Neural progenitor cell (in vitro differentiated cells): ENCODE measurements at regions not wholly inside any gene's neighbourhood (a gene's known extent, or its start where the extent isn't known, plus 50 kb on each side); places are given as distances from the start of the nearest gene placed in this dataset.

Source experiments
- DNase-seq: peaks from one replicate; pipeline ENCODE4 v3.0.0-alpha.2; 2016; ENCODE audit warnings: low spot score
- H2AFZ ChIP-seq: fragments of 200-600 bp; sonication (generic); replicated peaks from 2 replicates; pipeline ENCODE4 v1.6.1; 2016; ENCODE audit warnings: antibody characterized with exemption
- H3F3A ChIP-seq: fragments of 200-600 bp; sonication (generic); 2 replicates; pipeline ENCODE4 v1.6.1; 2016; ENCODE audit warnings: antibody characterized with exemption, low read depth
- H3K27ac ChIP-seq: fragments of 200-600 bp; sonication (generic); 2 replicates; pipeline ENCODE4 v1.5.1; 2016; ENCODE audit warnings: mild to moderate bottlenecking
- H3K27me3 ChIP-seq: fragments of 200-600 bp; sonication (generic); 2 replicates; pipeline ENCODE4 v1.6.1; 2016; ENCODE audit warnings: mild to moderate bottlenecking, moderate library complexity
- H3K36me3 ChIP-seq: fragments of 200-600 bp; sonication (generic); 2 replicates; pipeline ENCODE4 v1.5.1; 2016
- H3K4me1 ChIP-seq: fragments of 200-600 bp; sonication (generic); 2 replicates; pipeline ENCODE4 v1.6.1; 2016; ENCODE audit warnings: mixed run types
- H3K4me2 ChIP-seq: fragments of 200-600 bp; sonication (generic); 2 replicates; pipeline ENCODE4 v1.6.1; 2016
- H3K4me3 ChIP-seq: fragments of 200-600 bp; sonication (generic); 2 replicates; pipeline ENCODE4 v1.5.1; 2016
- H3K79me2 ChIP-seq: fragments of 200-600 bp; sonication (generic); 2 replicates; pipeline ENCODE4 v1.6.1; 2016; ENCODE audit warnings: low read depth
- H3K9ac ChIP-seq: fragments of 200-600 bp; sonication (generic); 2 replicates; pipeline ENCODE4 v1.6.1; 2016
- H3K9me3 ChIP-seq: fragments of 200-600 bp; sonication (generic); 2 replicates; pipeline ENCODE4 v1.5.1; 2016; ENCODE audit warnings: low read depth
- H4K20me1 ChIP-seq: fragments of 200-600 bp; sonication (generic); 2 replicates; pipeline ENCODE4 v1.6.1; 2016; ENCODE audit warnings: low read depth
- H3K27ac Mint-ChIP-seq: 3 replicates; pipeline ENCODE4 v1.8.0; 2021; ENCODE audit warnings: mixed read lengths
- H3K27me3 Mint-ChIP-seq: 2 replicates; pipeline ENCODE4 v1.8.0; 2022; ENCODE audit warnings: low read depth, mild to moderate bottlenecking, inconsistent platforms, moderate library complexity, mixed read lengths; ENCODE audit not compliant: insufficient read depth
- H3K36me3 Mint-ChIP-seq: 3 replicates; pipeline ENCODE4 v1.8.0; 2021; ENCODE audit warnings: mixed read lengths
- H3K4me1 Mint-ChIP-seq: 3 replicates; pipeline ENCODE4 v1.8.0; 2021; ENCODE audit warnings: mixed read lengths
- H3K4me3 Mint-ChIP-seq: 3 replicates; pipeline ENCODE4 v1.8.0; 2021; ENCODE audit warnings: mild to moderate bottlenecking, moderate library complexity, mixed read lengths
- H3K9me3 Mint-ChIP-seq: 3 replicates; pipeline ENCODE4 v1.8.0; 2020; ENCODE audit warnings: mixed read lengths
- EZH2 ChIP-seq: fragments of 200-600 bp; sonication (generic); IDR thresholded peaks from 2 replicates; pipeline ENCODE4 v1.6.1; 2017; ENCODE audit warnings: antibody characterized with exemption, mild to moderate bottlenecking, moderate library complexity
- EZH2phosphoT487 ChIP-seq: fragments of 200-600 bp; sonication (generic); IDR thresholded peaks from 2 replicates; pipeline ENCODE4 v1.6.1; 2017; ENCODE audit warnings: antibody characterized with exemption
- TF ChIP-seq, protein P1 (sequence below): fragments of 200-600 bp; sonication (generic); IDR thresholded peaks from 2 replicates; pipeline ENCODE4 v1.5.1; 2017; ENCODE audit warnings: antibody characterized with exemption, mild to moderate bottlenecking

- H3K4me3 ChIP-seq = no peak overlapping the region
- no peaks in the 10 kb centered on the region for H3K9me3 ChIP-seq
- no peak overlapping the region for H3K4me2 ChIP-seq
Observed at GRCh38 chr11:127273593-127274327, 273.2 kb upstream of the KIRREL3 start.

DNA sequence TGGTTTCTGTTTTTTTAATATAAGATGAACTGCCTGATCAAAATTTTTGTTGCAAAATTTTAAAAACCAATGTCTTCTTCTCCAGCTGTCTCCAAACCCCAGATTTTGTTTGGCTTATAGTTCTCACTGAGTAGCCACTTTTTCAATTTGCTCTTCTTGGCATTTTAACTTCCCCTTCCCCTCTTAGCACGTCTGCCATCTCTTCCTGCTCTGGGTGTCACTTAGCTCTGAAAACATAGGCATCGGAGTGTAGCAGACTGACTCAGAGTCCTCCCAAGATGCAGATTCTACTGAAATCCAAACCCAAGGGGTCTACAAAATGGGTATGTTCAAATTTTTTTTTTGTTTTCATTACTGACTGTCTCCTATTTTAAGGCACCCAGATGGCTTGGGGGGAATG, 270.3 kb upstream of the KIRREL3 start:
- Mint-ChIP-seq H3K9me3 (peaks cover 7% of the 10 kb centered on the region), H3K27ac (no peak overlapping the region), H3K36me3 (no peaks in the 10 kb centered on the region), H3K4me1 (peaks cover 3% of the 10 kb centered on the region), H3K4me3 (no peak overlapping the region), H3K27me3 (peaks cover 2% of the 10 kb centered on the region)
- Histone ChIP-seq H3K9me3 (no peaks in the 10 kb centered on the region), H3F3A (no peaks in the 10 kb centered on the region), H3K36me3 (no peaks in the 10 kb centered on the region), H3K27ac (no peak overlapping the region), H3K9ac (no peak overlapping the region), H3K4me1 (no peaks in the 10 kb centered on the region), H3K4me2 (no peak overlapping the region), H4K20me1 (no peaks in the 10 kb centered on the region), H3K79me2 (no peaks in the 10 kb centered on the region), H3K4me3 (no peak overlapping the region), H3K27me3 (no peaks in the 10 kb centered on the region), H2AFZ (no peak overlapping the region)
- no peak for DNase-seq
- TF ChIP-seq EZH2phosphoT487 (no peak), EZH2 (no peak)
- TF ChIP-seq, protein P1, sequence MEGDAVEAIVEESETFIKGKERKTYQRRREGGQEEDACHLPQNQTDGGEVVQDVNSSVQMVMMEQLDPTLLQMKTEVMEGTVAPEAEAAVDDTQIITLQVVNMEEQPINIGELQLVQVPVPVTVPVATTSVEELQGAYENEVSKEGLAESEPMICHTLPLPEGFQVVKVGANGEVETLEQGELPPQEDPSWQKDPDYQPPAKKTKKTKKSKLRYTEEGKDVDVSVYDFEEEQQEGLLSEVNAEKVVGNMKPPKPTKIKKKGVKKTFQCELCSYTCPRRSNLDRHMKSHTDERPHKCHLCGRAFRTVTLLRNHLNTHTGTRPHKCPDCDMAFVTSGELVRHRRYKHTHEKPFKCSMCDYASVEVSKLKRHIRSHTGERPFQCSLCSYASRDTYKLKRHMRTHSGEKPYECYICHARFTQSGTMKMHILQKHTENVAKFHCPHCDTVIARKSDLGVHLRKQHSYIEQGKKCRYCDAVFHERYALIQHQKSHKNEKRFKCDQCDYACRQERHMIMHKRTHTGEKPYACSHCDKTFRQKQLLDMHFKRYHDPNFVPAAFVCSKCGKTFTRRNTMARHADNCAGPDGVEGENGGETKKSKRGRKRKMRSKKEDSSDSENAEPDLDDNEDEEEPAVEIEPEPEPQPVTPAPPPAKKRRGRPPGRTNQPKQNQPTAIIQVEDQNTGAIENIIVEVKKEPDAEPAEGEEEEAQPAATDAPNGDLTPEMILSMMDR = no peak

More at GRCh38 chr11:127273593-127274327, 273.2 kb upstream of the KIRREL3 start:
- Histone ChIP-seq H3K9ac (no peak overlapping the region), H3F3A (no peaks in the 10 kb centered on the region), H3K36me3 (no peaks in the 10 kb centered on the region), H3K4me1 (peaks cover 5% of the 10 kb centered on the region), H4K20me1 (no peaks in the 10 kb centered on the region), H3K27me3 (no peaks in the 10 kb centered on the region), H2AFZ (no peak overlapping the region), H3K79me2 (no peaks in the 10 kb centered on the region), H3K27ac (no peak overlapping the region)
- DNase-seq = no peak
- TF ChIP-seq, protein P1 = no peak
- TF ChIP-seq EZH2 = no peak
- TF ChIP-seq EZH2phosphoT487 = no peak
- H3K36me3 Mint-ChIP-seq = no peaks in the 10 kb centered on the region
- no peak overlapping the region for H3K4me3 Mint-ChIP-seq
- peaks cover 2% of the 10 kb centered on the region for H3K27me3 Mint-ChIP-seq
- H3K4me1 Mint-ChIP-seq = peaks cover 2% of the 10 kb centered on the region
- H3K9me3 Mint-ChIP-seq = no peaks in the 10 kb centered on the region
- H3K27ac Mint-ChIP-seq = no peak overlapping the region

DNA sequence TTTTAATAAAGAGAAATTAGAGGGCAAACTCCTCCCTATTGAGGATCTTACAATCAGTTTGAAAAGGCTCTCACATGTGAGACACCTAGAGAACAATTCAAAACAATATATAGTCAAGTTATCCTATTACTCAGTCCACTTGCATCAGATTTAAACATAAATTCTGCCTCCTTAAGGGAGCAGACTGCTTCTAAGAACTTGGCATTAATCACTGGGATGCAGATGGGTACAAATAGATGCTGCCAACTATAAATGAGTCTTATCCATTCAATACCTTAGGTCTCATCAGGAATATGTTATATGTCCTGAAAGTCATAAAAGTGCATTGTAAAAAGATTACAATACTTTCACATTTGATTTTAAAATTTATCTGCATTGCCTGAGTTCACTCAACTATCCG, 269.3 kb upstream of the KIRREL3 start:
- peaks cover 10% of the 10 kb centered on the region for H3K9me3 Mint-ChIP-seq
- DNase-seq = no peak
- Histone ChIP-seq H3K4me2 (no peak overlapping the region), H3K4me1 (no peaks in the 10 kb centered on the region), H2AFZ (no peak overlapping the region), H3K36me3 (no peaks in the 10 kb centered on the region), H3K9me3 (no peaks in the 10 kb centered on the region), H3F3A (no peaks in the 10 kb centered on the region), H3K9ac (no peak overlapping the region), H4K20me1 (no peaks in the 10 kb centered on the region), H3K79me2 (no peaks in the 10 kb centered on the region), H3K27ac (no peak overlapping the region), H3K4me3 (no peak overlapping the region), H3K27me3 (no peaks in the 10 kb centered on the region)
- no peak overlapping the region for H3K4me3 Mint-ChIP-seq
- peaks cover 2% of the 10 kb centered on the region for H3K27me3 Mint-ChIP-seq
- peaks cover 3% of the 10 kb centered on the region for H3K4me1 Mint-ChIP-seq
- TF ChIP-seq EZH2phosphoT487 (no peak), EZH2 (no peak)
- TF ChIP-seq, protein P1 = no peak
- no peaks in the 10 kb centered on the region for H3K36me3 Mint-ChIP-seq
- no peak overlapping the region for H3K27ac Mint-ChIP-seq
